ENCODE measurements at regions not wholly inside any gene's neighbourhood (a gene's known extent, or its start where the extent isn't known, plus 50 kb on each side); places are given as distances from the start of the nearest gene placed in this dataset.

DNA sequence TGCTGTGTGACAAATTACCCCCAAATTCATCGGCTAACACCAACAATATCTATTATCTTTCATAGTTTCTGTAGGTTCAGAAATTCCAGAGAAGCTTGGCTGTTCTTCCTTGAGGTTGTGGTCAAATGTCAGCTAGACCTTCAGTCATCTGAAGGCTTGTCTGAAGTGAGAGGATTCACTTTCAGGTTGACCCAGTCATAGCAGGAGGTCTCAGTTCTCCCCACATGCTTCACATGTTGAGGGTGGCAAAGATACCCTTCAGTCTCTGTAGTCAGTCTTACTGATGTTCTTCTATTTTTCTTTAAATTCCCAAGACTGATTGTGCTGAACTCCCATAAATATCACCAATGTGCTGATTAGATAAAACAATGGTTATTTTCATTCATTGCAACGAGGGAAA is 1692.0 kb downstream of the REEP3 start:
- no peaks in the 10 kb centered on the region for H3K27me3 ChIP-seq (ENCODE audit: control insufficient read depth, insufficient read depth, low read length, poor library complexity, severe bottlenecking)
- H3K27me3 Mint-ChIP-seq (ENCODE audit: insufficient read depth): no peaks in the 10 kb centered on the region
- no peak overlapping the region for H3K4me3 ChIP-seq (ENCODE audit: low read length)
- no peaks in the 10 kb centered on the region for H3K9me3 ChIP-seq (ENCODE audit: control insufficient read depth, low read length)
- H3K4me1 ChIP-seq (ENCODE audit: control insufficient read depth, insufficient read depth, low read length): no peaks in the 10 kb centered on the region
- H3K27ac Mint-ChIP-seq: no peak overlapping the region
- no peak overlapping the region for H3K4me3 Mint-ChIP-seq
- no peaks in the 10 kb centered on the region for H3K9me3 Mint-ChIP-seq
- no peaks in the 10 kb centered on the region for H3K36me3 Mint-ChIP-seq (ENCODE audit: low read depth)
- H3K27ac ChIP-seq (ENCODE audit: low read depth, low read length): no peak overlapping the region
- TF ChIP-seq, protein P1, sequence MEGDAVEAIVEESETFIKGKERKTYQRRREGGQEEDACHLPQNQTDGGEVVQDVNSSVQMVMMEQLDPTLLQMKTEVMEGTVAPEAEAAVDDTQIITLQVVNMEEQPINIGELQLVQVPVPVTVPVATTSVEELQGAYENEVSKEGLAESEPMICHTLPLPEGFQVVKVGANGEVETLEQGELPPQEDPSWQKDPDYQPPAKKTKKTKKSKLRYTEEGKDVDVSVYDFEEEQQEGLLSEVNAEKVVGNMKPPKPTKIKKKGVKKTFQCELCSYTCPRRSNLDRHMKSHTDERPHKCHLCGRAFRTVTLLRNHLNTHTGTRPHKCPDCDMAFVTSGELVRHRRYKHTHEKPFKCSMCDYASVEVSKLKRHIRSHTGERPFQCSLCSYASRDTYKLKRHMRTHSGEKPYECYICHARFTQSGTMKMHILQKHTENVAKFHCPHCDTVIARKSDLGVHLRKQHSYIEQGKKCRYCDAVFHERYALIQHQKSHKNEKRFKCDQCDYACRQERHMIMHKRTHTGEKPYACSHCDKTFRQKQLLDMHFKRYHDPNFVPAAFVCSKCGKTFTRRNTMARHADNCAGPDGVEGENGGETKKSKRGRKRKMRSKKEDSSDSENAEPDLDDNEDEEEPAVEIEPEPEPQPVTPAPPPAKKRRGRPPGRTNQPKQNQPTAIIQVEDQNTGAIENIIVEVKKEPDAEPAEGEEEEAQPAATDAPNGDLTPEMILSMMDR (conservative IDR thresholded peaks at IDR 0.05): no peak
- DNase-seq: no peak
- H3K4me1 Mint-ChIP-seq: no peaks in the 10 kb centered on the region
- no peak overlapping the region for H3K9ac ChIP-seq (ENCODE audit: extremely low read depth, low read length, poor library complexity, severe bottlenecking)
- H3K36me3 ChIP-seq (ENCODE audit: control insufficient read depth, insufficient read depth, low read length): no peaks in the 10 kb centered on the region
- 94 to 100% methylated on average over 1 to 2 of the region's 2 CpGs for WGBS, 2 experiments (ENCODE audit: insufficient coverage in 1 of 2, insufficient read length in 1 of 2)

DNA sequence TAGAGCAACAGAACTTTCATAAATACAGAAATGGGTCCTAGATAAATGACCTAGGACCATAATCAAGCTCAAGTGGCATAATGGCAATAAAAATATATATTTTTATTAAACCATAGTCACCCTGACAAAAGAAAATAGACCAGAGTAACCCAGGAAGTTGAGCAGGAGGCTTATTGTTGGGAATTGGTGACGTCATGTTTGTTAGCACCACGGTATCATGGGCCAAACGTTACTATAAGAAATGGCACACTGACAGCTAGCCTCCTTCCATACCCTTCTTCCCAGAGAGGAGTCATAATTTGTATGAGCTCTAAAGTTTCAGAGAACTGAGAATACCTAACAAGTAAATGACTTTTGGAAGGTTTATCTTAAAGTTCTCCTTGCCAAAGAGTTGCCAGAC is 1698.2 kb downstream of the REEP3 start:
- H3K27me3 ChIP-seq (ENCODE audit: control insufficient read depth, insufficient read depth, low read length, poor library complexity, severe bottlenecking): no peaks in the 10 kb centered on the region
- H3K27me3 Mint-ChIP-seq (ENCODE audit: insufficient read depth): no peaks in the 10 kb centered on the region
- TF ChIP-seq, protein P1 (conservative IDR thresholded peaks at IDR 0.05): no peak
- H3K36me3 Mint-ChIP-seq (ENCODE audit: low read depth): no peaks in the 10 kb centered on the region
- H3K4me1 Mint-ChIP-seq: no peaks in the 10 kb centered on the region
- H3K4me1 ChIP-seq (ENCODE audit: control insufficient read depth, insufficient read depth, low read length): no peaks in the 10 kb centered on the region
- no peak overlapping the region for H3K27ac Mint-ChIP-seq
- 89 to 95% methylated on average over 3 of the region's 3 CpGs for WGBS, 2 experiments (ENCODE audit: insufficient coverage in 1 of 2, insufficient read length in 1 of 2)
- H3K9me3 Mint-ChIP-seq: no peaks in the 10 kb centered on the region
- H3K4me3 Mint-ChIP-seq: no peak overlapping the region
- H3K36me3 ChIP-seq (ENCODE audit: control insufficient read depth, insufficient read depth, low read length): no peaks in the 10 kb centered on the region
- no peak overlapping the region for H3K4me3 ChIP-seq (ENCODE audit: low read length)
- H3K9ac ChIP-seq (ENCODE audit: extremely low read depth, low read length, poor library complexity, severe bottlenecking): no peak overlapping the region
- no peaks in the 10 kb centered on the region for H3K9me3 ChIP-seq (ENCODE audit: control insufficient read depth, low read length)
- DNase-seq: no peak
- H3K27ac ChIP-seq (ENCODE audit: low read depth, low read length): no peak overlapping the region

DNA sequence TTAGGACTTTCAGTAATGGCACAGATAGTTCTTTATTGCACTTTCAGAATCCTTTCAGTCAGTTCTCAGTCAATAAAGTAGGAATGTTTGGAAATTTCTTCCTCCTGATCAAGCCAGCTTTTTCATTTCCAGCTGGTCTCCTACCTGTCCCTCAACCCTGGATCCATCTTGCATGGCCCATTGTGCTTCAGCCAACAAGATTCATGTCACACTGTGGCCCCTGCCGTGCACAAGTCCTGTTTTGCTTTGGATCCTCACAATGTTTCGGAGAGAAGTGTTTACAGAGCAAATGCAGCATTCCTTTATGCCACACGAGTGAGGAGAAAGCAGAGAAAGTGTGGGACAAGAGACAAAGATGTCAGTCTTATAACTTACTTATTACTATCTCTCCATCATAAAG is 1694.7 kb upstream of the LRRTM3 start:
- TF ChIP-seq, protein P1 (conservative IDR thresholded peaks at IDR 0.05): no peak
- Mint-ChIP-seq H3K9me3 (no peaks in the 10 kb centered on the region), H3K4me1 (peaks cover 15% of the 10 kb centered on the region), H3K27ac (peak overlapping the region; percentile 75), H3K4me3 (no peak overlapping the region), H3K27me3 (ENCODE audit: insufficient read depth) (no peaks in the 10 kb centered on the region), H3K36me3 (ENCODE audit: low read depth) (no peaks in the 10 kb centered on the region)
- Histone ChIP-seq H3K4me1 (ENCODE audit: control insufficient read depth, insufficient read depth, low read length) (no peaks in the 10 kb centered on the region), H3K27ac (ENCODE audit: low read depth, low read length) (no peak overlapping the region), H3K27me3 (ENCODE audit: control insufficient read depth, insufficient read depth, low read length, poor library complexity, severe bottlenecking) (no peaks in the 10 kb centered on the region), H3K9me3 (ENCODE audit: control insufficient read depth, low read length) (no peaks in the 10 kb centered on the region), H3K4me3 (ENCODE audit: low read length) (no peak overlapping the region), H3K36me3 (ENCODE audit: control insufficient read depth, insufficient read depth, low read length) (no peaks in the 10 kb centered on the region), H3K9ac (ENCODE audit: extremely low read depth, low read length, poor library complexity, severe bottlenecking) (no peak overlapping the region)
- DNase-seq: peak; percentile 64
- 40 to 50% methylated on average over 2 to 3 of the region's 3 CpGs for WGBS, 2 experiments (ENCODE audit: insufficient coverage in 1 of 2, insufficient read length in 1 of 2)
